ENCODE measurements at regions not wholly inside any gene's neighbourhood (a gene's known extent, or its start where the extent isn't known, plus 50 kb on each side); places are given as distances from the start of the nearest gene placed in this dataset.

DNA sequence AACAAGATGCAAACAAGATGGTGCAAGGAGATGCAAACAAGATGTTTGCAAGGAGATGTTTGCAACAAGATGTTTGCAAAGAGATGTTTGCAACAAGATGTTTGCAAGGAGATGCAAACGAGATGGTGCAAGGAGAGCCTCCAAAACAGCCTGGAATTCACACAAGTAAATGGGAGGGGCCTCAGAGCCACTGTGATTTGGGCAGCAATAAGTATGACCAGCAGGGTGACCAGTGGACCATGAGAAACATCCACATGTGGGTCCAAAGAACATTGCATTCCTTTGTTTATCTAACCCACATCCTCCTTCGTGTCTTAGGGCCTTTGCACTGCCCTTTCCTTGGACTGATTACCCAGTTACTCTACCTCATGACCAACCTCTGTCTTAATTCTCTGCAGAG lies 162.9 kb downstream of the PLPP3 start (continued):
- TF ChIP-seq, protein P1, sequence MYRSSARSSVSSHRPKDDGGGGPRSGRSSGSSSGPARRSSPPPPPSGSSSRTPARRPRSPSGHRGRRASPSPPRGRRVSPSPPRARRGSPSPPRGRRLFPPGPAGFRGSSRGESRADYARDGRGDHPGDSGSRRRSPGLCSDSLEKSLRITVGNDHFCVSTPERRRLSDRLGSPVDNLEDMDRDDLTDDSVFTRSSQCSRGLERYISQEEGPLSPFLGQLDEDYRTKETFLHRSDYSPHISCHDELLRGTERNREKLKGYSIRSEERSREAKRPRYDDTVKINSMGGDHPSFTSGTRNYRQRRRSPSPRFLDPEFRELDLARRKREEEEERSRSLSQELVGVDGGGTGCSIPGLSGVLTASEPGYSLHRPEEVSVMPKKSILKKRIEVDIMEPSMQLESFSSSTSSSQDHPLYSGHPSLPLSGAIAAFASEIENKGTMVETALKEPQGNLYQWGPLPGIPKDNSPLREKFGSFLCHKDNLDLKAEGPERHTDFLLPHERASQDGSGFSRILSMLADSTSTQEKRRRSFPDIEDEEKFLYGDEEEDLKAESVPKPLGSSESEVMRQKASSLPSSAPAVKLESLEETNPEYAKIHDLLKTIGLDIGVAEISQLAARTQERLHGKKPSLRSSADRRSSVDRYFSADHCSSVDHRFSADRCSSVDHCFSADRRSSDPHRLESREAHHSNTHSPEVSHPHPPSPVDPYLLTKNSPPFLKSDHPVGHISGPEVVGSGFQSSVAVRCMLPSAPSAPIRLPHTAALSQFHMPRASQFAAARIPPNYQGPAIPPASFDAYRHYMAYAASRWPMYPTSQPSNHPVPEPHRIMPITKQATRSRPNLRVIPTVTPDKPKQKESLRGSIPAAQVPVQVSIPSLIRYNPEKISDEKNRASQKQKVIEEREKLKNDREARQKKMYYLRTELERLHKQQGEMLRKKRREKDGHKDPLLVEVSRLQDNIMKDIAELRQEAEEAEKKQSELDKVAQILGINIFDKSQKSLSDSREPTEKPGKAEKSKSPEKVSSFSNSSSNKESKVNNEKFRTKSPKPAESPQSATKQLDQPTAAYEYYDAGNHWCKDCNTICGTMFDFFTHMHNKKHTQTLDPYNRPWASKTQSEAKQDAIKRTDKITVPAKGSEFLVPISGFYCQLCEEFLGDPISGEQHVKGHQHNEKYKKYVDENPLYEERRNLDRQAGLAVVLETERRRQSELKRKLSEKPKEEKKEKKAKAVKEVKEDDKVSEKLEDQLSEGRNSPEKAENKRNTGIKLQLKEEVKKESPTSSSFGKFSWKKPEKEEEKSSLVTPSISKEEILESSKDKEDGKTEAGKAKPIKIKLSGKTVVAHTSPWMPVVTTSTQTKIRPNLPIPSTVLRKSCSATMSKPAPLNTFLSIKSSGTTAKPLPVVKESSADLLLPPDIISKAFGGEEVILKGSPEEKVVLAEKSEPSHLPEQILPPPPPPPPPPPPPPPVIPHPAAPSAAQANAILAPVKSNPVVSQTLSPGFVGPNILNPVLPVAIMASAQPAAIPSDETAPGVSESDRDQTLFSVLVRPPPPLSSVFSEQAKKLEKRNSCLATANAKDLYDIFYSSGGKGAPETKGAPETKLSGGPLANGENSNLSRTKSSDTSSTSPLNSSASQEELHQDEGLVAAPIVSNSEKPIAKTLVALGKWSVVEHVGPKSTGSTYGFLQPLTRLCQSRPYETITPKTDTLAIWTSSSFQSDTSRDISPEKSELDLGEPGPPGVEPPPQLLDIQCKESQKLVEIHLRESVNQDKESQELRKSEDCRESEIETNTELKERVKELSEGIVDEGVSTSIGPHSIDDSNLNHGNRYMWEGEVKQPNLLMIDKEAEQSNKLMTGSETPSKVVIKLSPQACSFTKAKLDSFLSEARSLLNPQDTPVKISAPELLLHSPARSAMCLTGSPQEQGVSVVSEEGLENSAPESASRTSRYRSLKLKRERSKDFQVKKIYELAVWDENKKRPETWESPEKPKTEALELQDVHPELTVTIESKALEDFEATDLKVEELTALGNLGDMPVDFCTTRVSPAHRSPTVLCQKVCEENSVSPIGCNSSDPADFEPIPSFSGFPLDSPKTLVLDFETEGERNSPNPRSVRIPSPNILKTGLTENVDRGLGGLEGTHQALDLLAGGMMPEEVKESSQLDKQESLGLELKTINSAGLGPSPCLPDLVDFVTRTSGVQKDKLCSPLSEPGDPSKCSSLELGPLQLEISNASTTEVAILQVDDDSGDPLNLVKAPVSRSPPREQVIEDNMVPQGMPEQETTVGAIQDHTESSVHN (CRISPR knock-in tag; IDR thresholded peaks at IDR 0.05) = 0 out of 2 replicates have a peak, but pooled peaks have one; percentile 38
- no peak for TF ChIP-seq SP5 (CRISPR knock-in tag; IDR thresholded peaks at IDR 0.05; ENCODE audit: borderline replicate concordance, low read depth)
- TF ChIP-seq JUND (CRISPR knock-in tag; IDR thresholded peaks at IDR 0.05) = 0 out of 2 replicates have a peak, but pooled peaks have one; percentile 19
- TF ChIP-seq, protein P2, sequence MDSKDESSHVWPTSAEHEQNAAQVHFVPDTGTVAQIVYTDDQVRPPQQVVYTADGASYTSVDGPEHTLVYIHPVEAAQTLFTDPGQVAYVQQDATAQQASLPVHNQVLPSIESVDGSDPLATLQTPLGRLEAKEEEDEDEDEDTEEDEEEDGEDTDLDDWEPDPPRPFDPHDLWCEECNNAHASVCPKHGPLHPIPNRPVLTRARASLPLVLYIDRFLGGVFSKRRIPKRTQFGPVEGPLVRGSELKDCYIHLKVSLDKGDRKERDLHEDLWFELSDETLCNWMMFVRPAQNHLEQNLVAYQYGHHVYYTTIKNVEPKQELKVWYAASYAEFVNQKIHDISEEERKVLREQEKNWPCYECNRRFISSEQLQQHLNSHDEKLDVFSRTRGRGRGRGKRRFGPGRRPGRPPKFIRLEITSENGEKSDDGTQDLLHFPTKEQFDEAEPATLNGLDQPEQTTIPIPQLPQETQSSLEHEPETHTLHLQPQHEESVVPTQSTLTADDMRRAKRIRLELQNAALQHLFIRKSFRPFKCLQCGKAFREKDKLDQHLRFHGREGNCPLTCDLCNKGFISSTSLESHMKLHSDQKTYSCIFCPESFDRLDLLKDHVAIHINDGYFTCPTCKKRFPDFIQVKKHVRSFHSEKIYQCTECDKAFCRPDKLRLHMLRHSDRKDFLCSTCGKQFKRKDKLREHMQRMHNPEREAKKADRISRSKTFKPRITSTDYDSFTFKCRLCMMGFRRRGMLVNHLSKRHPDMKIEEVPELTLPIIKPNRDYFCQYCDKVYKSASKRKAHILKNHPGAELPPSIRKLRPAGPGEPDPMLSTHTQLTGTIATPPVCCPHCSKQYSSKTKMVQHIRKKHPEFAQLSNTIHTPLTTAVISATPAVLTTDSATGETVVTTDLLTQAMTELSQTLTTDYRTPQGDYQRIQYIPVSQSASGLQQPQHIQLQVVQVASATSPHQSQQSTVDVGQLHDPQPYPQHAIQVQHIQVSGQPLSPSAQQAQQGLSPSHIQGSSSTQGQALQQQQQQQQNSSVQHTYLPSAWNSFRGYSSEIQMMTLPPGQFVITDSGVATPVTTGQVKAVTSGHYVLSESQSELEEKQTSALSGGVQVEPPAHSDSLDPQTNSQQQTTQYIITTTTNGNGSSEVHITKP (CRISPR knock-in tag; IDR thresholded peaks at IDR 0.05; ENCODE audit: low read depth) = peak; percentile 50; the same call in 1 of the 2 replicates
- TF ChIP-seq ZFX (CRISPR knock-in tag; IDR thresholded peaks at IDR 0.05; ENCODE audit: low read depth) = peak; percentile 46; the same call in 1 of the 2 replicates
- TF ChIP-seq ARNT2 (CRISPR knock-in tag; IDR thresholded peaks at IDR 0.05; ENCODE audit: low read depth) = no peak
- TF ChIP-seq PHF8 (CRISPR knock-in tag; IDR thresholded peaks at IDR 0.05) = 0 out of 2 replicates have a peak, but pooled peaks have one; percentile 25
- TF ChIP-seq RCOR2 (CRISPR knock-in tag; IDR thresholded peaks at IDR 0.05) = peak; percentile 63; the same call in 1 of the 2 replicates
- no peak for TF ChIP-seq KLF15 (CRISPR knock-in tag; IDR thresholded peaks at IDR 0.05; ENCODE audit: borderline replicate concordance)
- TF ChIP-seq ZNF776 (CRISPR knock-in tag; IDR thresholded peaks at IDR 0.05) = no peak
- TF ChIP-seq TEAD3 (CRISPR knock-in tag; optimal IDR thresholded peaks at IDR 0.05; ENCODE audit: borderline replicate concordance) = peak; percentile 79
- TF ChIP-seq STAG1 (CRISPR knock-in tag; IDR thresholded peaks at IDR 0.05) = peak; percentile 70
- no peak for TF ChIP-seq ZNF207 (IDR thresholded peaks at IDR 0.05; ENCODE audit: borderline replicate concordance)
- no peak for TF ChIP-seq FOXA1 (IDR thresholded peaks at IDR 0.05)
- peak; percentile 86 for TF ChIP-seq FOXA1 (CRISPR knock-in tag; IDR thresholded peaks at IDR 0.05)
- TF ChIP-seq KLF11 (CRISPR knock-in tag; IDR thresholded peaks at IDR 0.05) = no peak
- TF ChIP-seq, protein P3, sequence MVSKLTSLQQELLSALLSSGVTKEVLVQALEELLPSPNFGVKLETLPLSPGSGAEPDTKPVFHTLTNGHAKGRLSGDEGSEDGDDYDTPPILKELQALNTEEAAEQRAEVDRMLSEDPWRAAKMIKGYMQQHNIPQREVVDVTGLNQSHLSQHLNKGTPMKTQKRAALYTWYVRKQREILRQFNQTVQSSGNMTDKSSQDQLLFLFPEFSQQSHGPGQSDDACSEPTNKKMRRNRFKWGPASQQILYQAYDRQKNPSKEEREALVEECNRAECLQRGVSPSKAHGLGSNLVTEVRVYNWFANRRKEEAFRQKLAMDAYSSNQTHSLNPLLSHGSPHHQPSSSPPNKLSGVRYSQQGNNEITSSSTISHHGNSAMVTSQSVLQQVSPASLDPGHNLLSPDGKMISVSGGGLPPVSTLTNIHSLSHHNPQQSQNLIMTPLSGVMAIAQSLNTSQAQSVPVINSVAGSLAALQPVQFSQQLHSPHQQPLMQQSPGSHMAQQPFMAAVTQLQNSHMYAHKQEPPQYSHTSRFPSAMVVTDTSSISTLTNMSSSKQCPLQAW (CRISPR knock-in tag; IDR thresholded peaks at IDR 0.05) = 0 out of 2 replicates have a peak, but pooled peaks have one; percentile 29
